ENCODE measurements at regions not wholly inside any gene's neighbourhood (a gene's known extent, or its start where the extent isn't known, plus 50 kb on each side); places are given as distances from the start of the nearest gene placed in this dataset.

DNA sequence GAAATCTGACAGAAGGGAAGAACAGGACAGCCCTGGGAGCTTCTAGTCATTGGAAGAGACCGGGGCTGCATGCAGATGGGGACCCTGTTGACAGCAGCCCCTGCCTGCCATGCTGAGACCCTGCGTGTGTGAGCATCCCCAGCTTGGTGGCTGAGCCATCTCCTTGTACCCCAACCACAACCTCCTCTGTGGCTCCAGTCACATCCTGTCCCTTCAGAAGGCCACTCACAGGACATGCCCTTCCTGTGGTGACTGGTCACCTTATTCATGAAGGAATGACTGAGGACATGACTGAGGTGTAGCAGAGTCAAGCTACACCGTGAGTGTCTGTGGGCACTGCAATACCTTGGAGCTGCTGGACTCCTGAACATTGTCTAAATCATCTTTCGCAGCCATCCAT, 141.8 kb upstream of the ERRFI1 start:
- TF ChIP-seq, protein P1, sequence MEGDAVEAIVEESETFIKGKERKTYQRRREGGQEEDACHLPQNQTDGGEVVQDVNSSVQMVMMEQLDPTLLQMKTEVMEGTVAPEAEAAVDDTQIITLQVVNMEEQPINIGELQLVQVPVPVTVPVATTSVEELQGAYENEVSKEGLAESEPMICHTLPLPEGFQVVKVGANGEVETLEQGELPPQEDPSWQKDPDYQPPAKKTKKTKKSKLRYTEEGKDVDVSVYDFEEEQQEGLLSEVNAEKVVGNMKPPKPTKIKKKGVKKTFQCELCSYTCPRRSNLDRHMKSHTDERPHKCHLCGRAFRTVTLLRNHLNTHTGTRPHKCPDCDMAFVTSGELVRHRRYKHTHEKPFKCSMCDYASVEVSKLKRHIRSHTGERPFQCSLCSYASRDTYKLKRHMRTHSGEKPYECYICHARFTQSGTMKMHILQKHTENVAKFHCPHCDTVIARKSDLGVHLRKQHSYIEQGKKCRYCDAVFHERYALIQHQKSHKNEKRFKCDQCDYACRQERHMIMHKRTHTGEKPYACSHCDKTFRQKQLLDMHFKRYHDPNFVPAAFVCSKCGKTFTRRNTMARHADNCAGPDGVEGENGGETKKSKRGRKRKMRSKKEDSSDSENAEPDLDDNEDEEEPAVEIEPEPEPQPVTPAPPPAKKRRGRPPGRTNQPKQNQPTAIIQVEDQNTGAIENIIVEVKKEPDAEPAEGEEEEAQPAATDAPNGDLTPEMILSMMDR (conservative IDR thresholded peaks at IDR 0.05): no peak
- no peak for TF ChIP-seq ZFX (IDR thresholded peaks at IDR 0.05)
